NCI-H128 (cell line): ENCODE measurements at regions not wholly inside any gene's neighbourhood (a gene's known extent, or its start where the extent isn't known, plus 50 kb on each side); places are given as distances from the start of the nearest gene placed in this dataset.
A peak's percentile ranks its signal among the peaks of the same experiment; 100 is the strongest.
"Not testable (repeated sequence)": the region's sequence is repeated elsewhere in the genome, so short reads cannot be mapped to it uniquely, and the experiment has no call there.

Experiments
- DNase-seq: peaks from one replicate; lab custom pipeline; 2025; ENCODE audit not compliant: unreplicated experiment; lab: John Stamatoyannopoulos, UW

GRCh38 chr1:149635290-149635899 is 51.7 kb downstream of the PPIAL4C start:
- not testable (repeated sequence) for DNase-seq

GRCh38 chr1:149636286-149637122 is 52.9 kb downstream of the PPIAL4C start:
- DNase-seq = peak; percentile 47

- DNase-seq = not testable (repeated sequence)
Measured at GRCh38 chr1:149638481-149638880, 54.8 kb downstream of the PPIAL4C start.

- DNase-seq = not testable (repeated sequence)
Measured at GRCh38 chr1:149638901-149639658, 55.4 kb downstream of the PPIAL4C start.

GRCh38 chr1:149641179-149641578 is 57.5 kb downstream of the PPIAL4C start:
- not testable (repeated sequence) for DNase-seq

GRCh38 chr1:149644818-149645217 is 61.2 kb downstream of the PPIAL4C start:
- DNase-seq = not testable (repeated sequence)

GRCh38 chr1:149646360-149647017 is 62.8 kb downstream of the PPIAL4C start:
- DNase-seq = not testable (repeated sequence)

- not testable (repeated sequence) for DNase-seq
Measured at GRCh38 chr1:149647018-149647373, 63.3 kb downstream of the PPIAL4C start.

GRCh38 chr1:149657750-149658149 is 74.1 kb downstream of the PPIAL4C start:
- DNase-seq = not testable (repeated sequence)

- not testable (repeated sequence) for DNase-seq
Measured at GRCh38 chr1:149658175-149658574, 74.5 kb downstream of the PPIAL4C start.

GRCh38 chr1:149664624-149665023 is 81.0 kb downstream of the PPIAL4C start:
- DNase-seq = not testable (repeated sequence)

GRCh38 chr1:149665033-149665432 is 81.4 kb downstream of the PPIAL4C start:
- not testable (repeated sequence) for DNase-seq

GRCh38 chr1:149665528-149665927 is 81.9 kb downstream of the PPIAL4C start:
- DNase-seq = not testable (repeated sequence)

GRCh38 chr1:149673231-149673909 is 89.7 kb downstream of the PPIAL4C start:
- DNase-seq = not testable (repeated sequence)

GRCh38 chr1:149674921-149675320 is 91.3 kb downstream of the PPIAL4C start:
- DNase-seq = not testable (repeated sequence)

GRCh38 chr1:149677359-149677758 is 93.7 kb downstream of the PPIAL4C start:
- not testable (repeated sequence) for DNase-seq

GRCh38 chr1:149686593-149687238 is 95.8 kb upstream of the FCGR1A start:
- DNase-seq = not testable (repeated sequence)

- DNase-seq = not testable (repeated sequence)
Measured at GRCh38 chr1:149691399-149691798, 91.1 kb upstream of the FCGR1A start.

- not testable (repeated sequence) for DNase-seq
Measured at GRCh38 chr1:149692804-149693539, 89.5 kb upstream of the FCGR1A start.
